CD14-positive monocyte (primary cell): ENCODE measurements at regions not wholly inside any gene's neighbourhood (a gene's known extent, or its start where the extent isn't known, plus 50 kb on each side); places are given as distances from the start of the nearest gene placed in this dataset.

Experiments
- DNase-seq, 3 donors: peaks; one replicate each; pipeline ENCODE4 v3.0.0-alpha.2; 2011 to 2022
- H2AFZ ChIP-seq: 2 replicates; pipeline ENCODE4 v1.6.0; 2012; ENCODE audit warnings: mild to moderate bottlenecking, low read depth, low read length, inconsistent platforms; ENCODE audit not compliant: insufficient read depth, poor library complexity, severe bottlenecking
- H3K27ac ChIP-seq, 2 donors: 1 replicate in 1 of 2; 2 replicates in 1 of 2; pipeline ENCODE4 v1.5.1; 2012 to 2013; ENCODE audit warnings: low read length in 2 of 2, control low read depth in 1 of 2, inconsistent platforms in 1 of 2, low read depth in 1 of 2, mild to moderate bottlenecking in 1 of 2
- H3K27me3 ChIP-seq, 2 donors: one replicate each; pipeline versions ENCODE4 v1.6.0 to v1.6.1; 2011 to 2013; ENCODE audit warnings: low read length in 2 of 2; ENCODE audit not compliant: control insufficient read depth in 2 of 2, insufficient read depth in 2 of 2
- H3K36me3 ChIP-seq, 2 donors: replicated peaks in 1 of 2; 1 replicate in 1 of 2; 2 replicates in 1 of 2; pipeline versions ENCODE4 v1.5.1 to v1.6.1; 2012 to 2013; ENCODE audit warnings: low read length in 2 of 2, control low read depth in 1 of 2, inconsistent platforms in 1 of 2, mild to moderate bottlenecking in 1 of 2; ENCODE audit not compliant: insufficient read depth in 2 of 2, control insufficient read depth in 1 of 2
- H3K4me1 ChIP-seq, 2 donors: 1 replicate in 1 of 2; 2 replicates in 1 of 2; pipeline versions ENCODE4 v1.5.1 to v1.6.1; 2012 to 2013; ENCODE audit warnings: low read length in 2 of 2, control low read depth in 1 of 2, inconsistent platforms in 1 of 2, mild to moderate bottlenecking in 1 of 2, moderate library complexity in 1 of 2; ENCODE audit not compliant: insufficient read depth in 2 of 2, control insufficient read depth in 1 of 2
- H3K4me2 ChIP-seq: replicated peaks from 2 replicates; pipeline ENCODE3; 2012; ENCODE audit warnings: low read length, moderate library complexity, mild to moderate bottlenecking; ENCODE audit not compliant: poor library complexity, severe bottlenecking; ENCODE audit errors: extremely low read depth
- H3K4me3 ChIP-seq, 3 experiments: fragments of 200-600 bp in 1 of 3; sonication (generic) in 1 of 3; replicated peaks in 1 of 3; 1 replicate in 2 of 3; 2 replicates in 1 of 3; pipeline ENCODE4 v1.5.1; 2011 to 2013; ENCODE audit warnings: low read length in 3 of 3, mild to moderate bottlenecking in 3 of 3, control low read depth in 2 of 3, low read depth in 2 of 3, inconsistent platforms in 1 of 3, moderate library complexity in 1 of 3
- H3K79me2 ChIP-seq: 2 replicates; pipeline ENCODE4 v1.6.0; 2012; ENCODE audit warnings: mild to moderate bottlenecking, control low read depth, inconsistent platforms, low read length, moderate library complexity; ENCODE audit not compliant: insufficient read depth
- H3K9ac ChIP-seq: 2 replicates; pipeline ENCODE4 v1.6.0; 2017; ENCODE audit warnings: low read length, mild to moderate bottlenecking; ENCODE audit not compliant: insufficient read depth, poor library complexity, severe bottlenecking
- H3K9me3 ChIP-seq, 2 donors: replicated peaks in 1 of 2; 1 replicate in 1 of 2; 2 replicates in 1 of 2; pipeline versions ENCODE4 v1.5.1 to v1.6.1; 2012 to 2013; ENCODE audit warnings: low read length in 2 of 2, control low read depth in 1 of 2; ENCODE audit not compliant: control insufficient read depth in 1 of 2, insufficient read depth in 1 of 2
- H4K20me1 ChIP-seq: 2 replicates; pipeline ENCODE4 v1.6.0; 2012; ENCODE audit warnings: mild to moderate bottlenecking, low read length, control low read depth, moderate library complexity; ENCODE audit not compliant: insufficient read depth
- H3K27ac Mint-ChIP-seq, 7 donors: one replicate each; pipeline ENCODE4 v1.8.0; 2020; ENCODE audit warnings: mild to moderate bottlenecking in 7 of 7, mixed read lengths in 7 of 7, moderate library complexity in 6 of 7, inconsistent platforms in 2 of 7
- H3K27me3 Mint-ChIP-seq, 3 donors: one replicate each; pipeline ENCODE4 v1.8.0; 2021 to 2022; ENCODE audit warnings: low read depth in 3 of 3, mild to moderate bottlenecking in 3 of 3, mixed read lengths in 3 of 3, moderate library complexity in 3 of 3, inconsistent platforms in 1 of 3
- H3K36me3 Mint-ChIP-seq, 2 donors: one replicate each; pipeline ENCODE4 v1.8.0; 2020; ENCODE audit warnings: mixed read lengths in 2 of 2, inconsistent platforms in 1 of 2, mild to moderate bottlenecking in 1 of 2
- H3K4me1 Mint-ChIP-seq: one replicate; pipeline ENCODE4 v1.8.0; 2020; ENCODE audit warnings: mild to moderate bottlenecking, mixed read lengths
- H3K4me3 Mint-ChIP-seq, 2 donors: one replicate each; pipeline ENCODE4 v1.8.0; 2020; ENCODE audit warnings: mild to moderate bottlenecking in 2 of 2, mixed read lengths in 2 of 2, moderate library complexity in 1 of 2
- H3K9me3 Mint-ChIP-seq, 7 donors: one replicate each; pipeline ENCODE4 v1.8.0; 2020 to 2022; ENCODE audit warnings: mixed read lengths in 7 of 7, mild to moderate bottlenecking in 6 of 7, moderate library complexity in 6 of 7, inconsistent platforms in 2 of 7
- CTCF ChIP-seq: fragments of 200-600 bp; IDR thresholded peaks from one replicate; pipeline ENCODE4 v1.8.0; 2022; ENCODE audit warnings: antibody characterized with exemption, mild to moderate bottlenecking
- WGBS: methylation state at CpG from one replicate; pipeline ENCODE4 v1.1.5; 2013; ENCODE audit warnings: missing lambda C conversion rate; ENCODE audit not compliant: insufficient coverage; 5-methylcytosine and 5-hydroxymethylcytosine counted together
- intact Hi-C, 2 donors: fragments of 100-400 bp; cut with micrococcal nuclease; formaldehyde crosslinking; loops; one replicate each; pipeline versions ENCODE4 v1.15.0 to v1.15.1; 2023

DNA sequence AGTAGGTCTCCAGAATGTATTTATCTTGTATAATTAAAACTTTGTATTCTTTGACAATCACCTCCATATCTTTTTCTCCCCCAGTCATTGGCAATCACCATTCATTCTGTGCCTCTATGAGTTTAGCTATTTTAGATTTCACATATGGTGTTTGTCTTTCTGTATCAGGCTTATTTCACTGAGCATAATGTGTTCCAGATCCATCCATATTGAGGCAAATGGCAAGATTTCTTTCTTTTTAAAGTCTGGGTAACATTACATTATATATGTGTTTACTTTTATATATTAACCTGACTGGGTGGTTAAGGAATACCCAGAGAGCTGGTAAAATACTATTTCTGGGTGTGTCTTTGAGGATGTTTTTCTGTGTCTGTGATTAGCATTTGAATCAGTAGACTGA is 486.6 kb downstream of the SQOR start:
- Mint-ChIP-seq H3K27me3 (no peaks in the 10 kb centered on the region), H3K27ac (no peak overlapping the region), H3K4me3 (no peak overlapping the region), H3K36me3 (no peaks in the 10 kb centered on the region), H3K9me3 (peaks cover 5 to 20% (median 7%) of the 10 kb centered on the region in 7 donors), H3K4me1 (no peaks in the 10 kb centered on the region)
- no peak overlapping the region for H3K9ac ChIP-seq
- H3K27ac ChIP-seq: no peak overlapping the region
- no peak for TF ChIP-seq CTCF
- intact Hi-C loops: no loop called here
- H3K27me3 ChIP-seq: no peaks in the 10 kb centered on the region
- H3K4me1 ChIP-seq: no peaks in the 10 kb centered on the region
- no peak for DNase-seq
- H3K9me3 ChIP-seq: peaks cover 3% of the 10 kb centered on the region in 2 donors
- no peaks in the 10 kb centered on the region for H3K36me3 ChIP-seq
- H2AFZ ChIP-seq: no peak overlapping the region
- H4K20me1 ChIP-seq: no peaks in the 10 kb centered on the region
- H3K4me2 ChIP-seq: no peak overlapping the region
- no peak overlapping the region for H3K4me3 ChIP-seq
- no peaks in the 10 kb centered on the region for H3K79me2 ChIP-seq

GRCh38 chr15:46126581-46126980 is 491.8 kb downstream of the SQOR start:
- no peaks in the 10 kb centered on the region for H3K4me1 ChIP-seq

More at GRCh38 chr15:46126581-46126980, 491.8 kb downstream of the SQOR start:
- intact Hi-C loops: no loop called here
- Histone ChIP-seq H3K36me3 (no peaks in the 10 kb centered on the region), H3K79me2 (no peaks in the 10 kb centered on the region), H3K27me3 (no peaks in the 10 kb centered on the region), H3K27ac (no peak overlapping the region), H4K20me1 (no peaks in the 10 kb centered on the region), H3K4me3 (no peak overlapping the region), H3K4me2 (no peak overlapping the region), H3K9me3 (peaks cover 0 to 11% of the 10 kb centered on the region in 2 donors), H3K9ac (no peak overlapping the region), H2AFZ (no peak overlapping the region)
- no peaks in the 10 kb centered on the region for H3K4me1 Mint-ChIP-seq
- H3K36me3 Mint-ChIP-seq: no peaks in the 10 kb centered on the region
- H3K27me3 Mint-ChIP-seq: no peaks in the 10 kb centered on the region
- WGBS: 80% methylated on average over 1 of the region's 3 CpGs
- no peak overlapping the region for H3K4me3 Mint-ChIP-seq
- TF ChIP-seq CTCF: no peak
- H3K9me3 Mint-ChIP-seq: peaks cover 5 to 21% (median 13%) of the 10 kb centered on the region in 7 donors
- DNase-seq: no peak
- H3K27ac Mint-ChIP-seq: no peak overlapping the region
